H1 (cell line): ENCODE measurements at regions not wholly inside any gene's neighbourhood (a gene's known extent, or its start where the extent isn't known, plus 50 kb on each side); places are given as distances from the start of the nearest gene placed in this dataset.

Experiments
- CTCF ChIA-PET: fragments of 300-600 bp; sonication (Branson Sonifier 250); formaldehyde crosslinking; loops from one replicate; lab custom pipeline; 2021; ENCODE audit not compliant: partially characterized antibody; lab: Charles Lee
- POLR2A ChIA-PET: fragments of 300-600 bp; sonication (Branson Sonifier 250); formaldehyde crosslinking; loops from one replicate; lab custom pipeline; 2021; ENCODE audit warnings: inconsistent platforms; ENCODE audit not compliant: partially characterized antibody; lab: Charles Lee
- DNase-seq, 2 experiments: peaks; one replicate each; pipeline versions ENCODE4 v3.0.0 to v3.0.0-alpha.2; 2010 to 2022; ENCODE audit warnings: low spot score in 2 of 2, low read depth in 1 of 2, mixed read lengths in 1 of 2
- FAIRE-seq: peaks from 2 replicates; lab custom pipeline; 2011; peaks lifted over from hg19 to GRCh38; lab: Jason Lieb, UNC
- H2AFZ ChIP-seq: 2 replicates; pipeline ENCODE4 v1.8.1; 2012; ENCODE audit warnings: low read length, inconsistent platforms
- H2AK5ac ChIP-seq: 2 replicates; pipeline ENCODE4 v1.6.1; 2013; ENCODE audit warnings: low read depth, low read length
- H2BK120ac ChIP-seq: replicated peaks from 2 replicates; pipeline ENCODE3; 2013; ENCODE audit warnings: low read depth, low read length, inconsistent platforms
- H2BK12ac ChIP-seq: 2 replicates; pipeline ENCODE4 v1.6.1; 2013; ENCODE audit warnings: low read depth, low read length
- H2BK15ac ChIP-seq: 2 replicates; pipeline ENCODE4 v1.6.1; 2013; ENCODE audit warnings: low read length
- H2BK20ac ChIP-seq: 2 replicates; pipeline ENCODE4 v1.6.1; 2013; ENCODE audit warnings: low read length
- H2BK5ac ChIP-seq: 2 replicates; pipeline ENCODE4 v1.6.1; 2013; ENCODE audit warnings: low read depth, low read length
- H3K14ac ChIP-seq: 2 replicates; pipeline ENCODE4 v1.6.1; 2013; ENCODE audit warnings: inconsistent platforms; ENCODE audit not compliant: insufficient read length
- H3K18ac ChIP-seq: 2 replicates; pipeline ENCODE4 v1.6.1; 2013; ENCODE audit warnings: low read length; ENCODE audit errors: extremely low read depth
- H3K23ac ChIP-seq: 2 replicates; pipeline ENCODE4 v1.6.1; 2013; ENCODE audit warnings: inconsistent platforms; ENCODE audit not compliant: insufficient read length
- H3K23me2 ChIP-seq: 2 replicates; pipeline ENCODE4 v1.6.1; 2013; ENCODE audit warnings: low read depth, low read length
- H3K27ac ChIP-seq: 2 replicates; pipeline ENCODE4 v1.6.1; 2011; ENCODE audit warnings: low read depth, low read length, inconsistent platforms
- H3K27me3 ChIP-seq, 4 experiments: replicated peaks in 1 of 4; 1 replicate in 1 of 4; 2 replicates in 3 of 4; pipeline versions ENCODE4 v1.6.1 to v1.8.1; 2011 to 2013; ENCODE audit warnings: low read length in 3 of 4, mild to moderate bottlenecking in 3 of 4, inconsistent platforms in 2 of 4, mixed read lengths in 2 of 4, moderate library complexity in 1 of 4; ENCODE audit not compliant: control insufficient read depth in 3 of 4, insufficient read depth in 3 of 4; ENCODE audit errors: extremely low read depth in 1 of 4
- H3K36me3 ChIP-seq, 4 experiments: 2 replicates each; pipeline versions ENCODE4 v1.6.1 to v1.8.1; 2011 to 2013; ENCODE audit warnings: mild to moderate bottlenecking in 4 of 4, low read length in 3 of 4, moderate library complexity in 2 of 4, control low read depth in 1 of 4, inconsistent platforms in 1 of 4; ENCODE audit not compliant: insufficient read depth in 4 of 4, control insufficient read depth in 2 of 4
- H3K4ac ChIP-seq: replicated peaks from 2 replicates; pipeline ENCODE3; 2013; ENCODE audit warnings: low read length, low read depth, mixed read lengths, inconsistent platforms; ENCODE audit not compliant: insufficient read length
- H3K4me1 ChIP-seq, 4 experiments: replicated peaks in 1 of 4; 1 replicate in 1 of 4; 2 replicates in 3 of 4; pipeline versions ENCODE4 v1.6.1 to v1.8.1; 2011 to 2013; ENCODE audit warnings: low read length in 3 of 4, inconsistent platforms in 2 of 4, mixed read lengths in 1 of 4; ENCODE audit not compliant: insufficient read depth in 4 of 4, control insufficient read depth in 3 of 4
- H3K4me2 ChIP-seq, 2 experiments: 2 replicates each; pipeline versions ENCODE4 v1.6.1 to v1.8.1; 2011 to 2013; ENCODE audit warnings: low read depth in 2 of 2, low read length in 2 of 2, control low read depth in 1 of 2, inconsistent platforms in 1 of 2, mild to moderate bottlenecking in 1 of 2; ENCODE audit not compliant: insufficient read depth in 1 of 2
- H3K4me3 ChIP-seq, 4 experiments: fragments of 200-600, 300-600 bp in 1 of 4; sonication (generic), shearing (Covaris generic), sonication (Bioruptor Twin) in 1 of 4; 2 replicates each; pipeline versions ENCODE4 v1.5.1 to v1.8.1; 2011 to 2016; ENCODE audit warnings: low read length in 4 of 4, low read depth in 3 of 4, control low read depth in 2 of 4, inconsistent platforms in 2 of 4, mild to moderate bottlenecking in 2 of 4, mixed read lengths in 1 of 4, moderate library complexity in 1 of 4; ENCODE audit not compliant: insufficient read depth in 2 of 4; ENCODE audit errors: extremely low read depth in 1 of 4
- H3K56ac ChIP-seq: replicated peaks from 2 replicates; pipeline ENCODE3; 2013; ENCODE audit warnings: low read depth, mild to moderate bottlenecking, mixed read lengths, low read length, inconsistent platforms; ENCODE audit not compliant: insufficient read length
- H3K79me1 ChIP-seq: 2 replicates; pipeline ENCODE4 v1.6.1; 2013; ENCODE audit warnings: low read depth, low read length, control low read depth
- H3K79me2 ChIP-seq, 2 experiments: 2 replicates each; pipeline versions ENCODE4 v1.6.1 to v1.8.1; 2012 to 2013; ENCODE audit warnings: low read length in 2 of 2, mild to moderate bottlenecking in 2 of 2, inconsistent platforms in 1 of 2; ENCODE audit not compliant: insufficient read depth in 2 of 2, control insufficient read depth in 1 of 2
- H3K9ac ChIP-seq, 4 experiments: replicated peaks in 1 of 4; 1 replicate in 1 of 4; 2 replicates in 3 of 4; pipeline versions ENCODE4 v1.6.1 to v1.8.1; 2011 to 2013; ENCODE audit warnings: low read depth in 3 of 4, low read length in 3 of 4, control low read depth in 2 of 4, mild to moderate bottlenecking in 2 of 4, moderate library complexity in 2 of 4, inconsistent platforms in 1 of 4; ENCODE audit errors: extremely low read depth in 1 of 4
- H3K9me3 ChIP-seq, 2 experiments: 2 replicates each; pipeline versions ENCODE4 v1.6.1 to v1.8.1; 2012 to 2013; ENCODE audit warnings: mild to moderate bottlenecking in 2 of 2, moderate library complexity in 2 of 2, control low read depth in 1 of 2, inconsistent platforms in 1 of 2, low read depth in 1 of 2, low read length in 1 of 2, mixed read lengths in 1 of 2; ENCODE audit not compliant: insufficient read depth in 2 of 2
- H4K20me1 ChIP-seq, 2 experiments: replicated peaks in 1 of 2; 2 replicates each; pipeline versions ENCODE3 to v1.8.1; 2011 to 2013; ENCODE audit warnings: inconsistent platforms in 2 of 2, low read length in 2 of 2, mild to moderate bottlenecking in 1 of 2; ENCODE audit not compliant: insufficient read depth in 2 of 2, control insufficient read depth in 1 of 2
- H4K5ac ChIP-seq: 2 replicates; pipeline ENCODE4 v1.6.1; 2013; ENCODE audit warnings: low read length, low read depth, mixed read lengths, inconsistent platforms; ENCODE audit not compliant: insufficient read length
- H4K8ac ChIP-seq: 2 replicates; pipeline ENCODE4 v1.8.0; 2013; ENCODE audit warnings: mild to moderate bottlenecking, moderate library complexity, low read length, inconsistent platforms; ENCODE audit not compliant: insufficient read depth; ENCODE audit errors: extremely low read depth
- H4K91ac ChIP-seq: replicated peaks from 2 replicates; pipeline ENCODE3; 2013; ENCODE audit warnings: low read length, mixed read lengths, inconsistent platforms; ENCODE audit not compliant: insufficient read length
- CHD2 ChIP-seq: IDR thresholded peaks from 2 replicates; pipeline ENCODE4 v1.6.1; 2012; ENCODE audit warnings: low read length, improper control_type of control experiment
- POLR2AphosphoS5 ChIP-seq: IDR thresholded peaks from 2 replicates; pipeline ENCODE4 v1.6.1; 2011; ENCODE audit warnings: low read depth, low read length
- USF2 ChIP-seq: IDR thresholded peaks from 2 replicates; pipeline ENCODE4 v1.6.1; 2011; ENCODE audit warnings: low read length, improper control_type of control experiment
- WGBS, 2 experiments: shearing (Covaris generic) in 1 of 2; methylation state at CpG; one replicate each; pipeline versions ENCODE4 v1.1.6 to v1.1.7; 2013 to 2015; ENCODE audit warnings: low lambda C conversion rate in 2 of 2, mixed read lengths in 2 of 2, inconsistent platforms in 1 of 2, low coverage in 1 of 2, missing lambda C conversion rate in 1 of 2; ENCODE audit not compliant: insufficient replicate concordance in 2 of 2, insufficient coverage in 1 of 2, insufficient read length in 1 of 2; ENCODE audit errors: extremely low coverage in 1 of 2, missing lambda C conversion rate in 1 of 2; 5-methylcytosine and 5-hydroxymethylcytosine counted together

GRCh38 chr12:70028515-70028914 lies 203.5 kb downstream of the MYRFL start:
- Histone ChIP-seq H2BK12ac (no peak overlapping the region), H4K20me1 (no peaks in the 10 kb centered on the region), H3K18ac (no peak overlapping the region), H3K56ac (no peak overlapping the region), H2AFZ (no peak overlapping the region), H2BK15ac (no peak overlapping the region), H2BK120ac (no peak overlapping the region), H3K36me3 (no peaks in the 10 kb centered on the region), H2AK5ac (no peak overlapping the region), H3K14ac (no peak overlapping the region), H3K23ac (no peak overlapping the region), H3K4me3 (no peak overlapping the region), H2BK5ac (no peak overlapping the region), H3K23me2 (peaks cover 1% of the 10 kb centered on the region; the same call in 1 of the 2 replicates), H3K4me2 (no peak overlapping the region), H4K5ac (no peak overlapping the region), H3K4ac (no peak overlapping the region), H3K79me1 (no peaks in the 10 kb centered on the region), H3K9me3 (peaks cover 3 to 4% of the 10 kb centered on the region in 2 experiments; a peak in 2 of 4 replicates), H3K9ac (no peak overlapping the region), H3K27me3 (no peaks in the 10 kb centered on the region), H3K4me1 (peaks cover 0 to 6% (median 2%) of the 10 kb centered on the region in 4 experiments; a peak in 2 of 7 replicates), H3K27ac (no peak overlapping the region), H2BK20ac (no peak overlapping the region), H3K79me2 (no peaks in the 10 kb centered on the region), H4K8ac (no peak overlapping the region), H4K91ac (no peak overlapping the region)
- FAIRE-seq, result no peak
- WGBS, 2 experiments, result 92% methylated on average over 15 of the region's 15 CpGs; no CpG with 5 or more reads in 1 of the 2 experiments
- CTCF ChIA-PET, result interaction anchor here (1.0 kb wide), 1 partner anchor 128 kb away, joined by 3 read pairs; no protein-coding TSS in a partner anchor
- DNase-seq, result no peak
- POLR2A ChIA-PET, result no interaction called here
- TF ChIP-seq CHD2, result no peak
- TF ChIP-seq USF2, result no peak
- TF ChIP-seq POLR2AphosphoS5, result no peak
